GM19239 (cell line): ENCODE measurements at regions not wholly inside any gene's neighbourhood (a gene's known extent, or its start where the extent isn't known, plus 50 kb on each side); places are given as distances from the start of the nearest gene placed in this dataset.
A peak's percentile ranks its signal among the peaks of the same experiment; 100 is the strongest.

Experiments
- DNase-seq: peaks from one replicate; pipeline ENCODE4 v3.0.0; 2011; ENCODE audit warnings: low spot score; ENCODE audit not compliant: insufficient read length
- FAIRE-seq: peaks from 2 replicates; lab custom pipeline; 2011; peaks lifted over from hg19 to GRCh38; lab: Jason Lieb, UNC

DNA sequence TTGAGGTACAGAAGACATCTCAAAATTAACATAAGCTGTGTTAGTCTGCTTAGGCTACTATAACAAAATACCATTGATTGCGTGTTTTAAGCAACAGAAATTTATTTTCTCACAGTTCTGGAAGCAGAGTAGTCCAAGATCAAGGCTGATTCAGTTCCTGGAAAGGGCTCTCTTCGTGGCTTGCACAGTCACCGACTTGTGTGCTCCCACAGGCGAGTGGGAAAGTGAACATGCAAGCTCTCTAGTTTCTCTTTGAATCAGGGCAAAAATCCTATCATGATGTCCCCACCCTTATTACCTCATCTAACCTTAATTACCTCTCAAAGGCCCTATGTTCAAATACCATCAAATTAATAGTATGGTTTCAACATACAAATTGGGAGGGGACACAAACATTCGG is 505.9 kb downstream of the ZIC1 start:
- DNase-seq (no peak), FAIRE-seq (no peak)

DNA sequence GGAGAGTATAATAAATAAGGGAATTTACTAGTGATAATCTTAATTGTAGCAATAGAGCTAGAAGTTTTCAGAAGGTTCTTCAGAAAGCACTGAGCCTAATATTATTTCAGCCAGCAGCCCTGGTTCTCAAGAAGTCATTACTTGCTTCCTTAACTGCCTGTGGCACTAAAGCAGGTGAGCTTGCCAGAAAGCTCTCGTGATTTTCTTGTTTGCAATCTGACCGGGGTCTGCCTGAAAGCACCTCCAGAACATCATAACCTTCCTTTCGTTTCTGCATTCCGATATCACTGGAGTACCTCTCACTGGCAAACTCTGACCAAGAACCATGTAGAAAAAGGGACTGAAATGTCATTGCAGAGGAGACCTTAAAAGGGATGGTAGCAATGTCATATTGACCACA is 510.3 kb downstream of the ZIC1 start:
- no peak for FAIRE-seq
- DNase-seq = no peak

- no peak for DNase-seq
- no peak for FAIRE-seq
These were observed 511.9 kb downstream of the ZIC1 start for GRCh38 chr3:147921051-147921450.

DNA sequence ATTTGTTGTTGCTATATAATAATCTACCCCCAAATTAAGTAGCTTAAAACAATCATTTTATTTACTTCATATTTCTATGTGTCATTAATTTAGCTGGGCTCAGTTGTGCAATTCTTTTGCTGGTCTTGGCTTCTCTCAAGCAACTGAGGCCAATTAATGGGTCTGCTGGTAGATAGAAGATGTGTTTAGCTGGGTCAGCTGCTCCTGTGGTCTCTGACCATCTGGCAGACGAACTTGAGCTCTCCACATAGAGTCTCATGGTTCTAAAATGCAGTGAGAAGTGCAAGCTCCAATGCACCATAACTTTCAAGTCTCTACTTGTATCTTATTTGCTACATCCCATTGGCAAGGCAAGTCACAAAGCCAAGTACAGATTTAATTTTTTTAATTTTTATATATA is 515.6 kb downstream of the ZIC1 start:
- DNase-seq (no peak), FAIRE-seq (no peak)

DNA sequence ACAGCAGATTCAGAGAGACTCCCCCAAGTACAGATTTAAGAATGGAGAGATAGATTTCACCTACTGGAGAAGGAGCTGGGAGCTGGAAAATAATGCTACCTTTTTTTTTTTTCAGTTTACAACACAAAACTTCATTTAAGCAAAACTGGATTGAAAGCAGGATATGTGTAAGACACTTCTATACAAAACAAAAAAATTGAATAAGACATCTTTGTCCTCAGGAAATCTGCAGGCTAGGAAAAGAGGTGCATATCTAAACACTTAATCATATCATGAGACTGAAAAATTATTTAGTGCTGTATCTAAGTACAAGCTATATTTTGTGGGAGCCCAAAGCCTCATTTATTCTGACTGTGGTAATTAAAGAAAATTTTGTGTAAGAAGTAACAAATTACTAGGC is 516.1 kb downstream of the ZIC1 start:
- no peak for FAIRE-seq

DNA sequence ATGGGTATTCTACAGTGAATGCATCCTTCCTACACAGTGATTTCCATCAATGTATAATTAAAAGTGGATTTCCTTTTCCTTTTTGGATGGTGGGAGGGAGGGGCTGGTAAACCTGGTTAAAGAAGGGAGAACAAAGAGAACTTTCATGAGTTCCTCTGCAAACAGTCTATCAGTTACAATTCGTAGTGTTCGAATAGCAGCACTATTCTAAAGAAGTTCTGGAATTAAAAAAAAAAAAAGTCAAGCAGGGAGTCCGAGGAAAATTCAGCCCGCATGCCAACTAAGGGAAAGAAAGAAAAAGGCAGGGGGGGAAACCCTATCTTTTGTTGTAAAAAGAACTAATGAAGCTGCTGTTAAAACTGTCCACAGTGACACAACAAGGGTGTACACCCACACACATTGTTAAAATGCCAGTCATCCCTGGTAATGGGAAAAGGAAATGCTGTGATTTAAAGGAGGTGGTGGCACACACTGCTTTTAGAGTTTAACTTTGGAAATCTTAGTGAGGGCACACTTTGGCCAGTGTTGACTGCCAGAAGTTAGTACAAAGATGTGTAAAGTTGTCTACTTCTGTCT is 521.2 kb downstream of the ZIC1 start:
- DNase-seq = no peak

More for the DNA sequence above, 516.1 kb downstream of the ZIC1 start:
- DNase-seq = no peak

DNA sequence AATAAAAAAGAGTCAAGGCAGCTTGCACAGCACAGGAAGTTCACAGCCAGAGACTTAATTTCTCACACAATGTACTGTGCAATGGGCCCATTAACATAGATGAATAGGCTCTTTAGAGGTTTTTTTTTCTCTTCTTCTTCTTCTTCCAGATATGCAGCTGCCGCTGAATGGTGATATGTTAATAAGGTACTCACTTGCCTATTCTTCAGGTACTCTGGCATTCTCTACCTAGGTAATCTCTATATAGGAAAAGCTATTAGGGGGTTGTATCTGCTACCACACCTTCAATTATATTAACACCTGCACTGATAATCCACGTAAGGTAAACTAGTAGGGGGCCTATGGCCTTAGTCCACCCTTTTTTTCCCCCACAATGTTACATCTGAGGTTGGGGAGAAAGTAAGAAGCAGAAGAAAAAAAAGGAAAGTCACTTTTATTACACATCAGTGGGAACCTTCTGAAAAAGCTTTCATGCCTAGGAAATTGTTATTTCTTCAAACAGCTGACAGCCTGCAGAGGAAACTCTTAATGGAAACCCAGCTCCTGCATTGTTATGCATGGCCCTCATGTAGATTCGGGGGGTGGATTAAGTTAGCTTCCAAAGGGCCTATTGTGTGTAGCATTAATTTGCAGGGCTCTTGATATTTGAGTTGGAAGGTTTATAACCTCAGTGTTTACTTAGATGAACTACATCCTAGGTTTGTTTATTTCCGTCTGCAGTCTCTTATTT is 525.5 kb downstream of the ZIC1 start:
- FAIRE-seq (no peak), DNase-seq (no peak)

More for the DNA sequence above, 521.2 kb downstream of the ZIC1 start:
- FAIRE-seq = no peak

DNA sequence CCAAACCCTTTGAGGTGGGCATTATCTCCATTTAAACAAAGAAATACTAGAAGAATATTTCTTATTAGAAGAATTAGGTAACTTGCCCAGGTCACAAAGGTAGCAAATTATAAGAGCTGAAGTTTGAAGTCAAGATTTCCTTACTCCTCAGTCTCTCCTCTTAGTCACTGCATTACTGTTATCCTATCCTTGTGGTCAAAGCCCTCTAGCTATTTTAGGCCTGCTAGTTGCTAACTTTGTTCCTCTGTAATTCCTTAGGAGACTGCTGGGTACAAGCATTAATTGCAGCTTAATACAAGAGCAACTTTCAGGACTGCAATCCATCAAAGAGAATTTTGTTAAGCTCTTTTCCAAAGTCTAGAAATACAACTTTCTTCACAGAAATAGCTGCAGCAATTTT is 528.2 kb downstream of the ZIC1 start:
- FAIRE-seq = no peak

GRCh38 chr3:147937891-147938290 is 528.7 kb downstream of the ZIC1 start:
- no peak for DNase-seq
- FAIRE-seq = no peak

More for the DNA sequence above, 528.2 kb downstream of the ZIC1 start:
- DNase-seq = no peak

DNA sequence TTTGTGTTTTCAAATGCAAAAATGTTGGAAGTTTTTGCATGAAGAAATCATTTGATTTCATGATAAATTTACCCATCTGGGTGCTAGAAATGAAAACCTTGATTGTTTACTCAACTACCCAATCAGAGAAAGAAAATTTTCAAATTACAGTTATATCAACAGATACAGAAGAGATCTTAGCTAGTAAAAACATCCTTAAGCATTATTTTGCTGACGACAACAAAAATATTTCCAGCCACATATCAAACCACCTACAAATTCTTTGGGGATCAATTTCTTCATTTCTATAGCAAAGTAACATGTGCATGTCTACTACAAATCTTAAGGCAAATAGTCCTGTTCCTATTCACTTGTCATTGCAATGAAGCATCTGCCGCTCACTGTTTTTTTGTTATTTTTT is 530.3 kb downstream of the ZIC1 start:
- no peak for DNase-seq
- no peak for FAIRE-seq

DNA sequence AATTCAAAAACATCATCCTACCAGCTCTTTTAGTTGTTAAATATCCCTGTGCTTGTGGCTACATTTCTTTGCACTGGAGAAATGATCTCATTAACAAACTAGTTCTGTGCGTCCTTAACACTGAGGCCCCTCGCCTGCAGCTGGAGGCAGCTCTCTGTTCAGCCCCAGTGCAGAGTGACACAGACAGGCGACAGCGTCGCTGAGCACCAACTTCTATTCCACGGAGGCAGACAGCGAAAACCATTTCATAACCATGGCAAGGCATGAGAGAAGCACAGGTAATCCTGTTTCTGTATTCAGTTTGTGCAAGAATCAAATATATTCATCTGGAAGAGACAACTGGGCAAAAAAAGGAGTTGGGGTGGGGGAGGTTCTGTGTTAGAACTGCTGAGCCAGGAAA is 530.7 kb downstream of the ZIC1 start:
- FAIRE-seq = no peak
- DNase-seq = no peak

DNA sequence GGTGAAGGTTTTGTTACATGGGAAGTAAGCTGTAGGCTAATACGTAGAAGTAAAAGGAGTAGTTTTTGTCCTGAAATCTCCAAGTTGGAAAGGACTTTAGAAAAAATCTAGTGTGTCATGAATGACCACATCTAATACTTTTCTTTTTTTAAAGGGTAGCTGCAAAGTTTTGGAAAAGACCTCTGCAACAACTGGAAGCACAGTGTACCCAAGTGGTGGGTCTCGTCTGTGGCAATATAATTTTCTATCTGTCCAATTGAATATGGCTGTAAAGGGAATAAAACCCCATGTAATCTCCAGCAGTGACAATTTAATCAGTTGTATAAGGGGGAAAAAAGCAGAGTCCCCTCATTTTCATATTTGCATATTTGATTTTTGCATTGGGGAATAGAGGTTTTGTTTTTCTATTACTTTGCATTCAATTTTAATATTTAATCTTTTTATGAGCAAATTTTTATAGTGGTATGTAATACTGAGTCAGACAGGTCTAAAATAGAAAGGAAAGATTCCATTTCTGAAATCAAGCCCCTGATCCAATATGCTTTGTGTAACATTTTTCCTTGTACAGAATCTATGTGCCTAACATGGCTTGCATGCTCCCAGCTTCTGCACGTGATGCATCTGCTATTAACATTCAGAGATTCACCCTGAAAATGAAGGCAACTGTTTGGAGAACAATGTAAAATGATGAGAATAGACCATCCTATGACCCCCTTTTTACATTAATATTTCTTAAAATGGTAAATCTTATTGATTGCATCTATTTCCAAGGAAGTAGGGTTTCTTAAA is 531.4 kb downstream of the ZIC1 start:
- FAIRE-seq (no peak), DNase-seq (no peak)

DNA sequence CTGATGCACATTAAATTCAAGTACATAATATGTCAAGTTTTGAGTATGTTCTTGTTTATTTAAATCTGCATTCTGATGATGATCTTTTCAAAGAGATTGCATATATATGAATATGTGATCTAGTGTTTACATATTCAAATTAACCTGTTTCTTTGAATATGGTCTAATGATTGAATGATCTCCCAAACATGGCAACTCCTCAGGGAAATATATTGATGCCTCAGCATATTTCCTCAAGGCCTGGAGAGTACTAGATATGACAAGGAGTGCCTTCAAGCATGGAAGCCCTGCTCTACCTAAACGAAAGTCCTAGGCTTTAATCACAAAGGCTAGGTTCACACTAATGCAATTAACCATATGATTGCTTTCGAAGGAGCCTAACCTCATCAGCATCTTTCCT is 532.8 kb downstream of the ZIC1 start:
- DNase-seq (no peak), FAIRE-seq (no peak)

DNA sequence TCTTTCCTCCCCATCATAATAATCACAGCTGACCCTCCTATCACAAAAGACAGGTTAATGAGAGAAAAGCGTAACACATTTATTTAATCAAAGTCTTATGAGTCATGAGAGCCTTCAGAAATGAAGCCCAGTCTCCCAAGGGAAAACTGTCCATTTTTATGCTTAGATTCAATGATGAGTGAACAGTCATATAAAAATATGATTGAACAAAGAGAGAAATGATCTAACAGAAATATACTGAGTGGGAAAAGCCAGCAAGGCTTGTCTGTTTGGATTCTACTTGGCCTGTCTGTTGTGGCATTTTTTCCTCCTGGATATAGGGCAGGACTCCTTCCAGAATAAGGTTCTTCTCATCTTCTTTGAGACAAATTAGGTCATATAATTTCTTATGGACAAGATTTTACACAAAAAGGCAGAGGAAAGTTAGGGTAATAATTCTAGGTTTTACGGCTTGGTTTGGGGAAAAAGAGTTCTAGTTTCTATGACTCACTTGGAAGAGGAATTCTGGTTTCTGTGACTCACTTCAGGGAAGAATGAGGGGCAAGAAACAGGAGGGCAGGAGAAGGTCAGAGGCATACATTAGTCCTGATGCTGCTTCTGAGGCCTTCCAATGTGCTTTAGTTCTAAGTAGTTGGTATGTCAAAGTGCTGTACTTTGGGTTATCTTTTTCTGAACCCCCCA is 534.2 kb downstream of the ZIC1 start:
- FAIRE-seq = no peak

DNA sequence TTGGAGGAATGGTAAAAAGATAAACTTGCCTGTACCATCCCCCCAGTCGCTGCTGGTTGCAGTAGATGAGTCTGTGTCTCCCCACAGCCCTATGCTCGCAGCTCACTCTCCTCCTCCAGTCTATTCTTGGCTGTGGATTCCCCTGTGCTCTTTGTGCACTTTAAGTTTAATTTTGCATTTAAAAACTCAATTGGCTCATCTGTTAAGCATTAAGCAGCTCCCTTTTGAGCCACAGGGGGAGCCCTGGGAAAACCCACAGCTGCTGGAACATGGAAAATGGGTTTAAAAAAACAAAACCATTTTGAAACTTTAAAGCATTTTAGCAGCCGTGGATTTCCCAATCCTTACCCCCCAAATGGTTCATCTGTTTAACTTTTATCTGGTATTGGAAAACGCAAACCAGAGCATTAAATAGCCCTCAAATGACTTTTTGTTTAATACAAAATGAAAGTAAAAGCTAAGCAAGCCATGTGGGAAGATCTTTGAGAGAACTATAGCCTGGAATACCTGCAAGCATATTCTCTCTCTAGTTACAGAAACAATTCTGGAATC is 536.9 kb downstream of the ZIC1 start:
- FAIRE-seq = no peak
- peak; percentile 3 for DNase-seq

More for the DNA sequence above, 534.2 kb downstream of the ZIC1 start:
- no peak for DNase-seq

DNA sequence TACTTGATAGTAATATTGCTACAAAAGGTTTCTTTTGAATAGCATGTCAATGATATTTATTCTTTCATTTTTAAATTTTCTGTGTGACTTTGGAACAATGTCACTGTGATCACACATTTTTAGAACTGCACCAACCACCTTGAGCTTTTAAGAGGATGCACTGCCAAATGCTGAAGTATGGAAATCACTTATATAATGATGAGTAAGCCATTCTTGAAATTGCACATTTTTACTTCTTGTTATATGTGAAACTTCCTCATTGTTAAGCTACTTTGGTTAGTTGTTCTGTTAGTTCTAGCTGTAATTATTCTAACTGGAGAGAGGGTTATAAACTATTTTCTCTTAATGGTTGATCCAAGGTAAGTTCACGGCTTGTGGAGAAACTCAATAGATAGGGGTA is 547.5 kb downstream of the ZIC1 start:
- FAIRE-seq (no peak), DNase-seq (no peak)

DNA sequence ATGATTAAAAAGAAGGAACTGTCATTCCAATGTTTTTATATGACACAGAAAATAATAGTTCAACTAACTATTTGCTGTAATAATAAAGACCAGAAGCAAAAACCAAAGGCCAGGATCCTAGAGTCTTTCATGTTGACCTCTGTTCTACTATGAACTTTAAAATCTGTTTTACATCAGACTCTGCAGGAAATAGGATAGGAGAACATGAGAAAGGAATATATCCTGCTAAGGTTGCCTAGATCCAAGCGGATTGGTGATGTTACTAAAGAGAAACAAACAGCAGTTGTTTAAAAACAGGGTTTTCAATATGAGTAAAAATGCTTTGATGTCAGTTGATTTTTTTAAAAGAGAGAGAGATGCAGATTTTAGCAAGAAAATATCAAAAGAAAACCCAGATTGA is 549.6 kb downstream of the ZIC1 start:
- DNase-seq (no peak), FAIRE-seq (no peak)

DNA sequence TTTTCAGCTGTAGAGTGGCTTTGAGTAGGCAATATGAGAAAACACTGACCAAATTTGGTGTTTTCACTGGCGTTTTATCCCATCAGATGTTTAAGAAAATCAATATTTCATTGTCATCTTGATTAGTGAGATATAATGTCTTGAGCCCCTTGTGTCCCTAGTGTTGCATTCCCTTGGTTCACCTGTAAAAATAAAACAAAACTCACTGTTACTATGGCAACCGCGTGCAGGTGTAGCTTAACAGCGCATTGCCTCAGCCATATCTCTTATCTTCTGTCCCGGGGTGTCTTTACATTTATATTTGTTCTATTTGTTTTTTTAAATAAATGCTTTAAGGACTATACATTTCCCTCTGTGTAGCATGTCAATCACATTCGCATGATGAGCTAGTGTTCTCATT is 551.6 kb downstream of the ZIC1 start:
- DNase-seq = no peak
- FAIRE-seq = no peak

DNA sequence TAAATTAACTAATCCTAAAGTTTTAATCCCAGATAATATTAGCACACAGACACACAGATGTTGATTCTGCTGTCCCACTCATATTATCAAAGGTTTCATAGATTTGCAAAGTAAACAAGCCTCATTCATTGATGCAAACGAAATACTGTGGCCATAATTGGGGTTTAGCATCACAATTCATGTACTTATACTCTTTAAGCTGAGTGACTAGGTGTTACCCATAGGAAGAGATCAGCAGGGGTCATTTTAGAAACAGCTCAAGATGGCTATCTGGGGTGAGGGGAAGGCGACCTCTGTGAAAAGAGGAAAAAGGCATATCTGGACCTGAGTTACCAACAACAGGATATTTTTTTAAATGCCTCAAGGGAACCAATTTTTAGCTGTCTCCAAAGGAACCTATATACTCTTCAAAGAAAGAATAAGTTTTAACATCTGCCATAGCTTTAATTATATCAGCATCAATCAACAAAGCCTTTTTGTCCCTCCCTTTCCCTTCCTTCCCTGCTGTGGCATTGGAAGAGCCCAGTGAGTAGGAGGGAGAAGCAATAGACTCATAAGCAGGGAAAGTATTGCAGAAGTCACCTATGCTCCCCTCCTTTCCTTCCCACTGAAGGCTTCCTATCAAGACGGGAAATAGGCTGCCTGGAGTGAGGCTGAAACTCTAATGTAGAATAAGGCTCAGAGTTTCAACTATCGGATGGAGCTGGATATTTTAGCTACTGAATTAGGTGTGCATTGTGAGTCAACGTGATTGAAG is 553.4 kb downstream of the ZIC1 start:
- FAIRE-seq = no peak
- no peak for DNase-seq

GRCh38 chr3:147963711-147964110 is 554.5 kb downstream of the ZIC1 start:
- FAIRE-seq (no peak), DNase-seq (no peak)
